ENCODE measurements at regions not wholly inside any gene's neighbourhood (a gene's known extent, or its start where the extent isn't known, plus 50 kb on each side); places are given as distances from the start of the nearest gene placed in this dataset.

DNA sequence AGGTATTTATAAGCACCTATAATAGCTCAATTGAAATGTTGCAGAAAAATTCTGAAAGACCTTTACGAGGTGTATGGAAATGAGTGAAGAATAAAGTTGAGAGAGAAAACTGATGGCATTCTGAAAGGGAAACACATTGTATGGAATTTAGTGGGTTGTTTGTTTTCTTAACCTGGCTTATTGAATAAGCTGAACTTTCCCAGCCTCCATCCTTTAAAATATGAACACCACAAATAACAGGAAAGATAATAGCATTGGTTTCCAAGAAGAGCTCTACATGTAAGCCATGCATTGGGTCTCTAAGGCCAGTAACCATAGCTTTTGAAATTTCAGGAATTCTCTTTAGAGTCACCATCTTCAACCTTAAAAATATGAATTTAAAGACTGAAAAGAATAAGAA lies 709.0 kb downstream of the USP25 start:
- DNase-seq, result no peak
- 85 to 93% methylated on average over 1 of the region's 1 CpG for WGBS, 2 donors
- Histone ChIP-seq H3K9me3 (ENCODE audit: control insufficient read depth in 4 of 4, insufficient read depth in 3 of 4, low read length in 3 of 4) (no peaks in the 10 kb centered on the region), H3K27me3 (ENCODE audit: control insufficient read depth in 3 of 3, insufficient read depth in 3 of 3, low read length in 2 of 3) (no peaks in the 10 kb centered on the region), H3K4me1 (ENCODE audit: control insufficient read depth in 5 of 5, insufficient read depth in 5 of 5, low read length in 5 of 5) (peaks cover 0 to 2% (median 0%) of the 10 kb centered on the region in 5 donors), H3K4me3 (no peak overlapping the region), H3K36me3 (ENCODE audit: control insufficient read depth in 4 of 4, insufficient read depth in 4 of 4, low read length in 4 of 4) (no peaks in the 10 kb centered on the region), H3K27ac (ENCODE audit: low read depth in 1 of 2, low read length in 1 of 2) (no peak overlapping the region), H3K9ac (ENCODE audit: insufficient read depth in 1 of 2, low read length in 2 of 2) (no peak overlapping the region)
- TF ChIP-seq, protein P1, sequence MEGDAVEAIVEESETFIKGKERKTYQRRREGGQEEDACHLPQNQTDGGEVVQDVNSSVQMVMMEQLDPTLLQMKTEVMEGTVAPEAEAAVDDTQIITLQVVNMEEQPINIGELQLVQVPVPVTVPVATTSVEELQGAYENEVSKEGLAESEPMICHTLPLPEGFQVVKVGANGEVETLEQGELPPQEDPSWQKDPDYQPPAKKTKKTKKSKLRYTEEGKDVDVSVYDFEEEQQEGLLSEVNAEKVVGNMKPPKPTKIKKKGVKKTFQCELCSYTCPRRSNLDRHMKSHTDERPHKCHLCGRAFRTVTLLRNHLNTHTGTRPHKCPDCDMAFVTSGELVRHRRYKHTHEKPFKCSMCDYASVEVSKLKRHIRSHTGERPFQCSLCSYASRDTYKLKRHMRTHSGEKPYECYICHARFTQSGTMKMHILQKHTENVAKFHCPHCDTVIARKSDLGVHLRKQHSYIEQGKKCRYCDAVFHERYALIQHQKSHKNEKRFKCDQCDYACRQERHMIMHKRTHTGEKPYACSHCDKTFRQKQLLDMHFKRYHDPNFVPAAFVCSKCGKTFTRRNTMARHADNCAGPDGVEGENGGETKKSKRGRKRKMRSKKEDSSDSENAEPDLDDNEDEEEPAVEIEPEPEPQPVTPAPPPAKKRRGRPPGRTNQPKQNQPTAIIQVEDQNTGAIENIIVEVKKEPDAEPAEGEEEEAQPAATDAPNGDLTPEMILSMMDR (IDR thresholded peaks at IDR 0.05; ENCODE audit: control extremely low read depth, extremely low read depth), result no peak
- no peak for ATAC-seq (ENCODE audit: insufficient read depth, low FRiP score)

DNA sequence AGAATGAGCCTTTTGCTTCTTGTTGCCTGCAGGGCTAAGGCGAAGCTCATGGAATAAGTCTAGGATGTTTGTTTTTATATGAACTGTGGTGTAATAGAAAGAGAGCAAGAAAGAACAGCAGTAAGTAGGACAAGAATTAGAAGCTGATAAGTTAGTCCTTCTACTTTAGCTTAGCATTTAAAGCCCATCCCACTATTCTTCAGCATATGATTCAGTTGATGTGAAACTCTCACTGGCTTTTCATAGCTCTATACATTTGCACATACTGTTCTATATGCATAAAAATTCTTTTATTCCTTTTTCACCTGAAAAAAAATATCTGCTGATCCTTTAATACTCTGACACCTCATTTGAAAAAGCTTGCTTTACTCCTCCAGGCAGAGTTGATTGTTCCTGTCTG lies 712.0 kb downstream of the USP25 start:
- Histone ChIP-seq H3K4me3 (no peak overlapping the region), H3K36me3 (ENCODE audit: control insufficient read depth in 4 of 4, insufficient read depth in 4 of 4, low read length in 4 of 4) (no peaks in the 10 kb centered on the region), H3K27me3 (ENCODE audit: control insufficient read depth in 3 of 3, insufficient read depth in 3 of 3, low read length in 2 of 3) (no peaks in the 10 kb centered on the region), H3K9me3 (ENCODE audit: control insufficient read depth in 4 of 4, insufficient read depth in 3 of 4, low read length in 3 of 4) (no peaks in the 10 kb centered on the region), H3K4me1 (ENCODE audit: control insufficient read depth in 5 of 5, insufficient read depth in 5 of 5, low read length in 5 of 5) (peaks cover 0 to 2% (median 0%) of the 10 kb centered on the region in 5 donors), H3K9ac (ENCODE audit: insufficient read depth in 1 of 2, low read length in 2 of 2) (no peak overlapping the region), H3K27ac (ENCODE audit: low read depth in 1 of 2, low read length in 1 of 2) (no peak overlapping the region)
- 85 to 87% methylated on average over 1 of the region's 1 CpG for WGBS, 2 donors
- TF ChIP-seq, protein P1 (IDR thresholded peaks at IDR 0.05; ENCODE audit: control extremely low read depth, extremely low read depth), result no peak
- ATAC-seq (ENCODE audit: insufficient read depth, low FRiP score), result no peak
- no peak for DNase-seq

DNA sequence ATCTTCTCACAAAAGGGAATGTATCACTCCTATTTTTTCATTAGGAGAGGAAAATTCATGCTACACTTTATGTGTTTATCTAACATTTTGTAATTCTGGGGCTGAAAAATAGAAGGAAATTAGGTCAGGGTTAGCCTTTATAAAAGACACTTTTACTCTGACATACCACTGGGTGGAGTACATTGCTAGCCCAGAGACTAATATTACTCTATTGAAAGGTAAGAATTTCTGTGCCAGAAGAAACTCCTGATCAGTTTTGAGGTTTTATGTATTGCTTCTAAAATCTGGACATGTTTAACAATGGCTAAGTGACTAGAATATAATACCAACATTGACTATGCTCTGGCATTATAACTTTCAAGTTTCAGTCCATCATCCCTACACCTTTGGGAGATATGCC lies 724.6 kb downstream of the USP25 start:
- Histone ChIP-seq H3K4me1 (ENCODE audit: control insufficient read depth in 5 of 5, insufficient read depth in 5 of 5, low read length in 5 of 5) (peaks cover 0 to 12% (median 0%) of the 10 kb centered on the region in 5 donors), H3K4me3 (no peak overlapping the region), H3K27ac (ENCODE audit: low read depth in 1 of 2, low read length in 1 of 2) (peak overlapping the region in 1 of 2 donors; percentile 53), H3K9me3 (ENCODE audit: control insufficient read depth in 4 of 4, insufficient read depth in 3 of 4, low read length in 3 of 4) (no peaks in the 10 kb centered on the region), H3K27me3 (ENCODE audit: control insufficient read depth in 3 of 3, insufficient read depth in 3 of 3, low read length in 2 of 3) (no peaks in the 10 kb centered on the region), H3K9ac (ENCODE audit: insufficient read depth in 1 of 2, low read length in 2 of 2) (no peak overlapping the region), H3K36me3 (ENCODE audit: control insufficient read depth in 4 of 4, insufficient read depth in 4 of 4, low read length in 4 of 4) (no peaks in the 10 kb centered on the region)
- DNase-seq (peak in 2 of 3 donors; percentile 21 to 26), ATAC-seq (ENCODE audit: insufficient read depth, low FRiP score) (no peak)
- TF ChIP-seq, protein P1 (IDR thresholded peaks at IDR 0.05; ENCODE audit: control extremely low read depth, extremely low read depth), result no peak

DNA sequence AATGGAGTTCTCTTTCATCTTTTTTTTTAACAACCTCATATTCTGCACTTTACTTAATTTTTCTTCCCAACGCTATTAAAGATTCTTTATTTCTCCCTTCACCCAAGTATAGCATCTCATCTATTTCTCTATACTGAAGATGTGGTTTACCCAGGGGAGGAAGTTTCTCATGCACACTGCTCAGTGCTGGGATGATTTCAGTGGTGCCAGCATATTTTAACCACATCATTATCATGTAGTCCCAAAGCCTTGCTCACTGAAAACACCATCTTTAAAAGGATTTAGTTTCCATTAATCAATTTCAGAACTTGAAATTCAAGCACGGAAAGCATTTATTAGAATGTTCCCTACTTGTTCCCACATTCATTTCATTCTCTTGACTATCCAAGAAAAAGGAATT lies 725.7 kb downstream of the USP25 start:
- Histone ChIP-seq H3K27ac (ENCODE audit: low read depth in 1 of 2, low read length in 1 of 2) (no peak overlapping the region), H3K27me3 (ENCODE audit: control insufficient read depth in 3 of 3, insufficient read depth in 3 of 3, low read length in 2 of 3) (no peaks in the 10 kb centered on the region), H3K4me1 (ENCODE audit: control insufficient read depth in 5 of 5, insufficient read depth in 5 of 5, low read length in 5 of 5) (peaks cover 0 to 12% (median 0%) of the 10 kb centered on the region in 5 donors), H3K9me3 (ENCODE audit: control insufficient read depth in 4 of 4, insufficient read depth in 3 of 4, low read length in 3 of 4) (no peaks in the 10 kb centered on the region), H3K36me3 (ENCODE audit: control insufficient read depth in 4 of 4, insufficient read depth in 4 of 4, low read length in 4 of 4) (no peaks in the 10 kb centered on the region), H3K4me3 (no peak overlapping the region), H3K9ac (ENCODE audit: insufficient read depth in 1 of 2, low read length in 2 of 2) (no peak overlapping the region)
- no peak for DNase-seq
- TF ChIP-seq, protein P1 (IDR thresholded peaks at IDR 0.05; ENCODE audit: control extremely low read depth, extremely low read depth), result no peak
- ATAC-seq (ENCODE audit: insufficient read depth, low FRiP score), result no peak
- 88% methylated on average over 2 of the region's 2 CpGs for WGBS, 2 donors

Data from lung (tissue), 11 donors.